ENCODE measurements at regions not wholly inside any gene's neighbourhood (a gene's known extent, or its start where the extent isn't known, plus 50 kb on each side); places are given as distances from the start of the nearest gene placed in this dataset.

GRCh38 chr18:44180683-44181082 is 500.0 kb upstream of the SETBP1 start:
- no peak for DNase-seq (ENCODE audit: low read depth in 3 of 3, low spot score in 2 of 3)

DNA sequence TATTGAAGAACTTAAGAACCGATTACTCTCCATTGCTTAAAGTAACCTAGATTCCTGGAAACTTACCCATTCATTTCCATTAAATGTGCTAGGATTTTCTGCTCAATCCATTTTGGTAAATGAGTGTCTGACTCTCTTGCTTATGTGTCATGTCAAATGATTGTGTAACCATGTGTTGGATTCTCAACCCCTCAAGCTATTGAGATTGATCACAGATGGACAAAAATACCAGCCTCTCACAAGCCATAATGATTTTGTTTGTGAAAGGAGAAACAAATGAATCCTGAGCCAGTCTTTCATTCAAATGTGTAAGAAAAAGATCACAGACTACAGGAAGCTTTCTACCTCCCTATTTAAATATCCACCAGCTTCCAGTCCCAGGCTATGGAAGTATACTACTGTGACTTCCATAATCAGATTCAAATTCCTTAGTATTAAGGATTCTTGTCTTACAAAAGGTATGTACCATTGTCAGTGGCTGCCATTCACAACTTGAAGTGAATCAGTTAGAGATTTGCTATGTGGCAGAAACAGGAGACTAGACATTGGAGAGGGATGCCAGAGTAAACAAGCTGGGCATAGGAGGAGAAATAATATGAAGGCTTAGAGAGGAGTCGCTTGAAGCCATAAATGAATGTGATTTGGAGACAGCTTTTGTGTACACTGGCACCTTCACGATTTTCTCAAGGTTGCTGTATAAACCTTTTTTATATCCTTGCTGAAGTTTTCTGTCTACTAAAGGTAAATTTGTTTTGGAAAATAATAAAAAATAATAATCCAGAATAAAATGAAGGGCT is 498.5 kb upstream of the SETBP1 start:
- DNase-seq (ENCODE audit: low read depth in 3 of 3, low spot score in 2 of 3), result no peak

DNA sequence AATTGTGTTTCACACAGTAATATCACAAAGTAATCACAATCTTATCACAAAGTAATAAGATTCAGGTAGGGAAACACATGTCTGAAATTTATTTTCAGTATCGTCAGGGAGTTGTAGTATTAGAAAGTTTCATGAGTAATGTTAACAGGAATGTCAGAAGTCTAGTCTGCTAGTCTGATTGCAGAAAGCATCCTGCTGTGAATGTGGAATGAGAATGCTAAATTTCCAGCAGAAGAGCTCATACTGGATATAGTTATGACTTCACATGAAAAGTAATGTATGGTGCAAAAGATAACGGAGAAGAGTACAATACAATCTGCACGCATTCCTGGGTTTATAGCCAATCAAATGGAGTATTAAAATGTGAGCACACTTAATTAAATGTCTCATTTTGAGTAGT is 494.7 kb upstream of the SETBP1 start:
- DNase-seq (ENCODE audit: low read depth in 3 of 3, low spot score in 2 of 3), result no peak

GRCh38 chr18:44187090-44187489 is 493.6 kb upstream of the SETBP1 start:
- DNase-seq (ENCODE audit: low read depth in 3 of 3, low spot score in 2 of 3), result no peak

DNA sequence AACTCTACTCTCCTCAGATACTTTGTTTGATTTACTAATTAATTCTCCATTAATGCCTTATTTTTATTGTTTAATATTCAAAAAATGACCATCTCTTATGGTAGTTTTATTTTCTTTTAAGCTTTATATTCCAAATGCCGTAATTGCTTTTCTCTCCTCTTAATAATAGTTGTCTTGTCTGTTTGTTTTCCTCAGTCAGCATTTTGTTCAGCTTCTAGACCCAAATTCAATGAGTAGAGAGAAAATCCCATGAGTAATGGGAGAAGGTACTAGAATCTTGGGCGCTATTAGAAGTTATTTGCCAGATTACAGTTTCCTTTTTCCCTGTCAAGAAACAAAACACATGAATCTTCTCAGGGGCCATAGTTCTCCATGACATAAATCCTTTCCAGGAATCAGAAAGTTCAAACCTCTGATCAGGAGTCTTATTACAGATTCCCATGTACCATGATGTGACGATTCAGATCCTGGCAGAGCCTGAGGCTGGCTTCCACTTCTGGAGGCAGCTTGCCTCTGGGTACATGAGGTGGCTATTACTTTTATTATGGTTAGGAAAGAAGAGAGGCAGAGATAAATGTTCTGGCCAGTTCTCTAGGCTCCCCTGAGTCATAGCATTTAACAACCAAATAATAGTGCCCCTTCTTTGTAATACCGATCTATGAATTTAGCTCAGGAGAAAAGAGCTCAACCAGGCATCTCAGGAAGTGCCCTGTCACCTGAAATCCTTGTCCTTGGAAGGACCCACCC is 485.1 kb upstream of the SETBP1 start:
- no peak for DNase-seq (ENCODE audit: low read depth in 3 of 3, low spot score in 2 of 3)

- DNase-seq (ENCODE audit: low read depth in 3 of 3, low spot score in 2 of 3), result no peak
Measured at GRCh38 chr18:44197832-44198611, 482.7 kb upstream of the SETBP1 start.

DNA sequence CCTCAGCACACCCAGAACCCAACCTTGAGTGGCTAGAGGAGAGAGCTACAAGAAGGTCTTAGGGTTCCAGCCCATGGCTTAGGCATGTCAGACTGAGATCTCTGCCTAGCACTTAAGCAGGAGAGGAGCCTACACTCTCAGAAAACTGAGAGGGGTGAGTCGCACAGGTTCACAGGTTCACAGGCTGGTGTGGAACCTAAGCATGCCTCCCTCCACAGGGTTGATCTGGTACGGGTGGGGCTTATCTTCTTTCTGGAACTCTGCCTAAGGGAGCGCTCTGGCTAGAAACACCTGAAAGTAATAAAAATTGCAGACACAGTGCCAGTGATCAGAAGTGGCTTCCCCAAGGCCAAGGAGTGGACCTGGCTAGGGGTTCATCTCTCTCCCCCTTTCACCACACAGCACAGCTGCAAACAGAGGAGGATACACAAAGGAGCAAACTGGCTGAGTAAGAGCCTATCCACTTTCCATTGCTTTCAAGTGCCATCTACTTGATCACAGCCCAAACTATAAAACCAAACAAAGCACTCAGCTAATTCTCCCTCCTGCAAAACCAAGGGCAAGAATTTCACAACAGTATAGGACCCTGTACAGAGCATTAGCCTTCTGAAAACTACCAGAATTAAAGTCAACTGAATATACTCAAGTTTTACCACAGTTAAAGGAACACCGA is 481.9 kb upstream of the SETBP1 start:
- DNase-seq (ENCODE audit: low read depth in 3 of 3, low spot score in 2 of 3), result no peak

GRCh38 chr18:44213293-44213692 is 467.4 kb upstream of the SETBP1 start:
- DNase-seq (ENCODE audit: low read depth in 3 of 3, low spot score in 2 of 3), result no peak

- no peak for DNase-seq (ENCODE audit: low read depth in 3 of 3, low spot score in 2 of 3)
Measured at GRCh38 chr18:44214396-44214795, 466.3 kb upstream of the SETBP1 start.

DNA sequence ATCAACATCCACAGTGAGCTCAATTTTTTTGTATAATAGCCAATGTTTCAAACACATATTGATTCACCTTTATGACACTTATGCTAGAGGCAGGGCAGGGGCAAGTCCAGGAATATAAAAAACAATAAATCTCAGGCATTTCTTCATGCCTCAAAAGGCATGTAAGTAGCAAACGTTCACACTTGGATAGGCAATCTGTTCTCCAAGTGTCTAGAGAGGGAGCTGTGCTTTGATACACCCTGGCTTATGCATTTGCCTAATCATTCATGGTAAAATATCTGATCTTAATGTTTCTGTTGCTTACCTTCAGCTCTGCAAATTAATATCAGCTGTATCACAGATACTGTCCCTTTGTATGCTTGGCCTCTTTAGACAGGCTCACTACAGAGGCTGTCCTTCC is 464.5 kb upstream of the SETBP1 start:
- no peak for DNase-seq (ENCODE audit: low read depth in 3 of 3, low spot score in 2 of 3)

DNA sequence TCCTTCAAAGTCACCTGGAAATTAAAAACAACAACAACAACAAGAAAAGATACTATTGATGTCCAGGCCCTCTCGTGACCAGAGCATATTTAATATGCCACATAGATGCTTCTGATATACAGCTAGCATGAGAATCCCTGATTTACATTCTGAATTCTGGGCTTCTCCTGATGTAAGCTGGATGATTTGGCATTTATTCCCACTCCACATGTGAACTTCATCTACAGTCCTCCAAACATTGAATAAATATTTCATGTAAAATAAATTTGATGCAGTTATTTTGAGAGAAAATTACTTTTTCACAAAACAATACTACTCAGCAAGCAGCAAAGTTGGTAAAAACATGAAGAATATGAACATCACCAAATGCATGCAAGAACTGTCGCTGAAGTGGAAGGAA is 453.2 kb upstream of the SETBP1 start:
- no peak for DNase-seq (ENCODE audit: low read depth in 3 of 3, low spot score in 2 of 3)

- no peak for DNase-seq (ENCODE audit: low read depth in 3 of 3, low spot score in 2 of 3)
Measured at GRCh38 chr18:44229693-44230108, 451.0 kb upstream of the SETBP1 start.

GRCh38 chr18:44231936-44232335 is 448.8 kb upstream of the SETBP1 start:
- no peak for DNase-seq (ENCODE audit: low read depth in 3 of 3, low spot score in 2 of 3)

- no peak for DNase-seq (ENCODE audit: low read depth in 3 of 3, low spot score in 2 of 3)
Measured at GRCh38 chr18:44232500-44232899, 448.2 kb upstream of the SETBP1 start.

DNA sequence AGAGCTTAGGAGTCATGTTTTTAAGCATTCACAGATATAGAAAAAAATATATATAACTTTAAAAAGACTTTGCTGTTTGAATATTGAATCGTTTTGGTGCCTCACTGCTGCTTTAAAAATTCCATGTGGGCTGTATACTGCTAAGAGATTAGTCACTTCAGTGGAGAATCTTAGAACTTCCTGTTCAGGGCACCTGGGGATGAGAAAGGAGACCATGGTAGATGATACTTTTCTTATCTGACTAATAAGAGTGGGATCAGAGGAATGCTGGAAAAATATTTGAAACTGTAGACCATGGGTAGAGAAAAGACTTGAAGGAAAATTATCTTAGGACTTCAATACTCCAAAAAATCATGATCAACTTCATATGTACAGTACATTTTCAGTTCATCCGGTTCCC is 442.2 kb upstream of the SETBP1 start:
- no peak for DNase-seq (ENCODE audit: low read depth in 3 of 3, low spot score in 2 of 3)

GRCh38 chr18:44238911-44239310 is 441.8 kb upstream of the SETBP1 start:
- no peak for DNase-seq (ENCODE audit: low read depth in 3 of 3, low spot score in 2 of 3)

GRCh38 chr18:44241020-44241419 is 439.7 kb upstream of the SETBP1 start:
- no peak for DNase-seq (ENCODE audit: low read depth in 3 of 3, low spot score in 2 of 3)

DNA sequence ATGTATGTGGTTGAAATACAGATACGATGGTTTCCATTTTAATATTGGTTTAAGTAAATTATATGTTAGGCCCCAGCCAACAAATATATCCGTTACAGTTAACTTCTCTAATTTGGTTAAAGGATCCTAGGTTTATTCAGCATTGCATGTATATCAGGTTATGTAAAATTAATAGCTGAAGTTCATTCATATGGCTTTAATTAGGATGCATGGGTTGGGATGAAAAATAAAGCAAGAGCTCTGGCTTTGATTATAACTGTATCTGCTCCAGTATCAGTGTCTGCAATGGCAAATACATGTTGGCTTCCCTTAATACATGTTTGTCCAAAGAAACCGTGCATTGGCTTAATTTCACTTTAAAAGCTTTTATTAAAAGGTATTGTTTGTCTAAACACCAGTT is 435.7 kb upstream of the SETBP1 start:
- DNase-seq (ENCODE audit: low read depth in 3 of 3, low spot score in 2 of 3), result no peak

GRCh38 chr18:44246001-44246400 is 434.7 kb upstream of the SETBP1 start:
- DNase-seq (ENCODE audit: low read depth in 3 of 3, low spot score in 2 of 3), result no peak

- no peak for DNase-seq (ENCODE audit: low read depth in 3 of 3, low spot score in 2 of 3)
Measured at GRCh38 chr18:44258086-44258485, 422.6 kb upstream of the SETBP1 start.

- no peak for DNase-seq (ENCODE audit: low read depth in 3 of 3, low spot score in 2 of 3)
Measured at GRCh38 chr18:44258576-44258975, 422.1 kb upstream of the SETBP1 start.

All from right renal cortex interstitium (tissue), 3 donors.